VCaP (cell line): ENCODE measurements at regions not wholly inside any gene's neighbourhood (a gene's known extent, or its start where the extent isn't known, plus 50 kb on each side); places are given as distances from the start of the nearest gene placed in this dataset.

ENCODE experiments used
- H3K27ac ChIP-seq: fragments of 450-650 bp; 2 replicates; pipeline ENCODE4 v1.5.1; 2017
- TF ChIP-seq, protein P1 (sequence below): fragments of 450-650 bp; conservative IDR thresholded peaks from 2 replicates; pipeline ENCODE4 v1.5.1; 2017; ENCODE audit warnings: mild to moderate bottlenecking, moderate library complexity

- H3K27ac ChIP-seq: no peak overlapping the region
- TF ChIP-seq, protein P1, sequence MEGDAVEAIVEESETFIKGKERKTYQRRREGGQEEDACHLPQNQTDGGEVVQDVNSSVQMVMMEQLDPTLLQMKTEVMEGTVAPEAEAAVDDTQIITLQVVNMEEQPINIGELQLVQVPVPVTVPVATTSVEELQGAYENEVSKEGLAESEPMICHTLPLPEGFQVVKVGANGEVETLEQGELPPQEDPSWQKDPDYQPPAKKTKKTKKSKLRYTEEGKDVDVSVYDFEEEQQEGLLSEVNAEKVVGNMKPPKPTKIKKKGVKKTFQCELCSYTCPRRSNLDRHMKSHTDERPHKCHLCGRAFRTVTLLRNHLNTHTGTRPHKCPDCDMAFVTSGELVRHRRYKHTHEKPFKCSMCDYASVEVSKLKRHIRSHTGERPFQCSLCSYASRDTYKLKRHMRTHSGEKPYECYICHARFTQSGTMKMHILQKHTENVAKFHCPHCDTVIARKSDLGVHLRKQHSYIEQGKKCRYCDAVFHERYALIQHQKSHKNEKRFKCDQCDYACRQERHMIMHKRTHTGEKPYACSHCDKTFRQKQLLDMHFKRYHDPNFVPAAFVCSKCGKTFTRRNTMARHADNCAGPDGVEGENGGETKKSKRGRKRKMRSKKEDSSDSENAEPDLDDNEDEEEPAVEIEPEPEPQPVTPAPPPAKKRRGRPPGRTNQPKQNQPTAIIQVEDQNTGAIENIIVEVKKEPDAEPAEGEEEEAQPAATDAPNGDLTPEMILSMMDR: no peak
Measured at GRCh38 chr2:113812204-113812603, 55.8 kb upstream of the SLC35F5 start.

DNA sequence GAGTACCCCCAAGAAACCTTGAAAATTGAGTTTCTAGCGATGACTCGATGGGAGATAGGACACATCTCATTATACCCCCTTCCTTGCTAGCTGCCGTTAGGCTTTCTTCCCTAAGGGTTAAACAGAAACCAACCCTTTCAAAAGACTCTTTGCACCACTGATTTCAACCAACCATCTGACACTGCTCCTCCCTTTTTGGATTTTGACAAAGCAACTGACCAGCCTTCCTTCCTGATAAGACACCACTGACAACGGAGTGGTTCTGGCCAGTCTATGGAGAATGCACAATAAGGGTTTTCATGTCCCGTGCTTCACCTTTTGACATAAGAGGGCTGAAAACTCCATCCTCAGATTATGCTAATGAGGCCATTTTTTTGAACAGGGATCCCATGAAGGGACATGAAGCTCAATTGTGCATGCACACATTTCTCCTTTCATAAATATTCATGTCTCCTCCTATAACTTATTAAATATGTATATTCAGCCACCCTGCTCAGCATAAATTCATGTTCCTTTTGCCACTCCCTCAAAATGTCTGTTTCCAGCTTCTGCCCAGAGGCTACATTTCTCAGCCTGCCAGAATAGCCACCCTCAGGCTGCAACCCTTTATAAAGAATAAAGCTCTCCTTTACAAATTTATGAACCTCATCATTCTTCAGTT, 52.8 kb upstream of the SLC35F5 start:
- H3K27ac ChIP-seq: no peak overlapping the region
- TF ChIP-seq, protein P1: no peak

GRCh38 chr2:113807721-113808120, 51.3 kb upstream of the SLC35F5 start:
- TF ChIP-seq, protein P1: no peak
- no peak overlapping the region for H3K27ac ChIP-seq

- TF ChIP-seq, protein P1: no peak
- H3K27ac ChIP-seq: no peak overlapping the region
Measured at GRCh38 chr2:113806217-113806913, 49.9 kb upstream of the SLC35F5 start.
